GM13976 (cell line): ENCODE measurements at regions not wholly inside any gene's neighbourhood (a gene's known extent, or its start where the extent isn't known, plus 50 kb on each side); places are given as distances from the start of the nearest gene placed in this dataset.
"Not testable (repeated sequence)": the region's sequence is repeated elsewhere in the genome, so short reads cannot be mapped to it uniquely, and the experiment has no call there.

Source experiments
- DNase-seq: peaks from one replicate; pipeline ENCODE4 v3.0.0; 2012; ENCODE audit warnings: low spot score
- CTCF ChIP-seq: IDR thresholded peaks from 2 replicates; pipeline ENCODE4 v1.5.1; 2012; ENCODE audit warnings: borderline replicate concordance, mild to moderate bottlenecking; ENCODE audit not compliant: insufficient read depth; ENCODE audit errors: extremely low read depth, missing control alignments, control extremely low read depth
- in situ Hi-C: fragments of 300-500 bp; cut with MboI; formaldehyde crosslinking; loops from one replicate; pipeline ENCODE4 v1.12.0; 2022; ENCODE audit warnings: low sequenced_read_pairs, mixed read lengths, inconsistent platforms; ENCODE audit not compliant: unreplicated experiment

DNA sequence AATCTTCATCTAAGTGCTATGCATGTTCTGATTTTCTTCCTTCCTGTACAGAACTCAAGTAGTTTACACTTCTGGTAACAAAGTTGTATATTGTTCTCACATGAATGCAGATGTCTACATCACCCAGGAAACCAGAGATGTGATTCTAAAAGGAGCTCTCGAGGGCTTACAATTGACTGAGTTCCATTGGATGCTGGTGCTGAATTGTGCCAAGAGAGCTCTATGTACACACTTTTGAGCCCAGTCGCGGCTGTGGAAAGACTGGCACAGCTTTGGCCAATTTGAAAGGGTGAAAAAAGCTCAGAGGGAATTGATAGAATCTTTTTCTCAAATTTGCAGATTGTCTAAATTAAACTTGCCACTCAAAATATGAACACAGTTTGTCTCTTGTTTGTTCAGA lies 340.7 kb downstream of the LMBRD1 start:
- in situ Hi-C loops, result no loop called here
- TF ChIP-seq CTCF, result no peak
- no peak for DNase-seq

GRCh38 chr6:69454619-69455018 lies 342.2 kb downstream of the LMBRD1 start:
- DNase-seq, in situ Hi-C loops: not testable (repeated sequence)

DNA sequence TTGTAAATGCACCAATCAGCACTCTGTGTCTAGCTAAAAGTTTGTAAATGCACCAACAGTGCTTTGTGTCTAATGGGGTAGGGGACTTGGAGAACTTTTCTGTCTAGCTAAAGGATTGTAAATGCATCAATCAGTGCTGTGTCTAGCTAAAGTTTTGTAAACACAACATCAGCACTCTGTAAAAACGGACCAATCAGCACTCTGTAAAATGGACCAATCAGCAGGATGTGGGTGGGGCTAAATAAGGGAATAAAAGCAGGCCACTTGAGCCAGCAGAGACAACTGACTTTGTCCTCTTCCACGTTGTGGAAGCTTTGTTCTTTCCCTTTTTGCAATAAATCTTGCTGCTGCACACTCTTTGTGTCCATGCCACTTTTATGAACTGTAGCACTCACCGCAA lies 346.3 kb downstream of the LMBRD1 start:
- in situ Hi-C loops, DNase-seq: not testable (repeated sequence)

DNA sequence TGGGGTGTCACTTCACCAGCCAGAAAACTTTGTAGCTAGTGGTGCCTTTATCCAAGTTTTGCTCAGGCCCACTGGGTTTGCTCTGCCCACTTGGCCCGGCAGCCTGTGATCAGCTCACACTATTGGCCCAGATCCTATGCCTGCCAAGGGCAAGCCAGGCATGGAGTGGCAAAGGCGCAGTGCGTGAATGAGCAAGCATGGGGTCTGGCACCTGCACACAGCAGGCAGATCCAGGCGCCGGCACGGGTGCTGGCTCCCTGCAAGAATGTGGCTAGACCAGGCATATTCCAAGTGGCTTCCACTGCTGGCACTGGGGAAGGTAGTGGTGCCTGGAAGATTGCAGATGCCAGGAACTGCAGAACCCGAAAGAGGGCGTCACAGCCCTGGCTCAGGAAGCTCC lies 346.9 kb downstream of the LMBRD1 start:
- no peak for TF ChIP-seq CTCF
- no peak for DNase-seq
- in situ Hi-C loops, result no loop called here
